ENCODE measurements at regions not wholly inside any gene's neighbourhood (a gene's known extent, or its start where the extent isn't known, plus 50 kb on each side); places are given as distances from the start of the nearest gene placed in this dataset.
"Not testable (repeated sequence)": the region's sequence is repeated elsewhere in the genome, so short reads cannot be mapped to it uniquely, and the experiment has no call there.

DNA sequence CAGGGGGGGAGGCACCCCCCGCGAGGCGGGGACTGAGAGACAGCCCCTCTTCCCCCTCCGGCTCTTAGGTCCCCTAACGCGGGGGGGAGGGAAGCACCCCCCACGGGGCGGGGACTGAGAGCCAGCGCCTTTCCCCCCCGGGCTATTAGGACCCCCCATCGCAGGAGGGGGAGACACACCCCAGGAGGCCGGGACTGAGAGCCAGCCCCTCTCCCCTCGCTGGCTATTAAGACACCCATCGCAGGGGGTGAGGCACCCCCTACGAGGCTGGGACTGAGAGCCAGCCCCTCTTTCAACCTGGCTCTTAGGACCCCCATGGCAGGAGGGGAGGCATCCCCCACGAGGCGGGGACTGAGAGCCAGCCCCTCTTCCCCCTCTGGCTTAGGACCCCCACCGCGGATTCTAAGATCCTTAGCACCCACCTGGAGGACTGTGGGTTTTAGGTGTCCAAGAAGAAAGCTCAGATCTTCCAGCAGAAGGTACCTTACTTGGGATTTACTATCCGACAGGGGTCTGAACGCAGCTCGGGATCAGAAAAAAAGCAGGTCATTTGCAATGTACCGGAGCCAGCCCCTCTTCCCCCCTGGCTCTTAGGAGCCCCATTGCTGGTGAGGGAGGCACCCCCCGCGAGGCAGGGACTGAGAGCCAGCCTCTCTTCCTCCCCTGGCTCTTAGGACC is 197.8 kb upstream of the PZP start:
- Histone ChIP-seq H3K9ac (ENCODE audit: low read depth, low read length) (no peak overlapping the region), H3K27ac (ENCODE audit: low read length) (no peak overlapping the region), H3K9me3 (ENCODE audit: insufficient read depth, low read depth, low read length) (no peaks in the 10 kb centered on the region), H3K4me1 (ENCODE audit: insufficient read depth, low read length) (no peaks in the 10 kb centered on the region), H3K27me3 (ENCODE audit: insufficient read depth, low read length) (no peaks in the 10 kb centered on the region), H3K36me3 (ENCODE audit: insufficient read depth, low read depth, low read length) (no peaks in the 10 kb centered on the region), H3K4me3 (ENCODE audit: low read length) (no peak overlapping the region)

DNA sequence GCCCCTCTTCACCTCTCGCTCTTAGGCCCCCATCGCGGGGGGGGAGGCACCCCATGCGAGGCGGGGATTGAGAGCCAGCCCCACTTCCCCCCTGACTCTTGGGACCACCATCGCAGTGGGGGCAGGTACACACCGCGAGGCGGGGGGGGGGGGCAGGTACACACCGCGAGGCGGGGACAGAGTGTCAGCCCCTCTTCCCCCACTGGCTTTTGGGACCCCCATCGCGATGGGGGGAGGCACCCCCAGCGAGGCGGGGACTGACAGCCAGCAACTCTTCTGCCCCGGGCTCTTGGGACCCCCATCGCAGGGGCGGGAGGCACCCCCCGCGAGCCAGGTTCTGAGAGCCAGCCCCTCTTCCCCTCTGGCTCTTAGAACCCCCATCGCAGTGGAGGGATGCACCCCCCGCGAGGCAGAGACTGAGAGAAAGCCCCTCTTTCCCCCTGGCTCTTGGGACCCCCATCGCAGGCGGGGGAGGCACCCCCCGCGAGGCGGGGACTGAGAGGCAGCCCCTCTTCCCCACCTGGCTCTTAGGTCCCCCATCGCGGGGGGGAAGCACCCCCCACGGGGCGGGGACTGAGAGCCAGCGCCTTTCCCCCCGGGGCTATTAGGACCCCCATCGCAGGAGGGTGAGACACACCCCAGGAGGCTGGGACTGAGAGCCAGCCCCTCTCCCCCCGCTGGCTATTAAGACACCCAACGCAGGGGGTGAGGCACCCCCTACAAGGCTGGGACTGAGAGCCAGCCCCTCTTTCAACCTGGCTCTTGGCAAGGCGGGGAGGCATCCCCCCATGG is 196.5 kb upstream of the PZP start:
- Histone ChIP-seq H3K36me3 (ENCODE audit: insufficient read depth, low read depth, low read length) (no peaks in the 10 kb centered on the region), H3K4me1 (ENCODE audit: insufficient read depth, low read length) (no peaks in the 10 kb centered on the region), H3K27ac (ENCODE audit: low read length) (no peak overlapping the region), H3K27me3 (ENCODE audit: insufficient read depth, low read length) (no peaks in the 10 kb centered on the region), H3K9me3 (ENCODE audit: insufficient read depth, low read depth, low read length) (no peaks in the 10 kb centered on the region), H3K4me3 (ENCODE audit: low read length) (no peak overlapping the region), H3K9ac (ENCODE audit: low read depth, low read length) (no peak overlapping the region)

DNA sequence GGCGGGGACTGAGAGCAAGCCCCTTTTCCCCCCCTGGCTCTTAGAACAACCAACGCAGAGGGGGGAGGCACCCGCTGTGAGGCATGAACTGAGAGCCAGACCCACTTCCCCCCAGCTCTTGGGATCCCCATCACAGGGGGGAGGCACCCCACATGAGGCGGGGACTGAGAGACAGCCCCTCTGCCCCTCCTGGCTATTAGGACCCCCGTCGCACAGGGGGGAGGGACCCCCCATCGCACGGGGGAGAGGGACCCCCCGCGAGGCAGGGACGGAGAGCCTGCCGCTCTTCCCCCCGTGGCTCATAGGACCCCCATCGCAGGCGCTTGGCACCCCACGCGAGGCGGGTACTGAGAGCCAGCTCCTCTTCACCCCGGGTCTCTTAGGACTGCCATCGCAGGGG is 195.8 kb upstream of the PZP start:
- Histone ChIP-seq H3K9me3 (ENCODE audit: insufficient read depth, low read depth, low read length) (no peaks in the 10 kb centered on the region), H3K36me3 (ENCODE audit: insufficient read depth, low read depth, low read length) (no peaks in the 10 kb centered on the region)

DNA sequence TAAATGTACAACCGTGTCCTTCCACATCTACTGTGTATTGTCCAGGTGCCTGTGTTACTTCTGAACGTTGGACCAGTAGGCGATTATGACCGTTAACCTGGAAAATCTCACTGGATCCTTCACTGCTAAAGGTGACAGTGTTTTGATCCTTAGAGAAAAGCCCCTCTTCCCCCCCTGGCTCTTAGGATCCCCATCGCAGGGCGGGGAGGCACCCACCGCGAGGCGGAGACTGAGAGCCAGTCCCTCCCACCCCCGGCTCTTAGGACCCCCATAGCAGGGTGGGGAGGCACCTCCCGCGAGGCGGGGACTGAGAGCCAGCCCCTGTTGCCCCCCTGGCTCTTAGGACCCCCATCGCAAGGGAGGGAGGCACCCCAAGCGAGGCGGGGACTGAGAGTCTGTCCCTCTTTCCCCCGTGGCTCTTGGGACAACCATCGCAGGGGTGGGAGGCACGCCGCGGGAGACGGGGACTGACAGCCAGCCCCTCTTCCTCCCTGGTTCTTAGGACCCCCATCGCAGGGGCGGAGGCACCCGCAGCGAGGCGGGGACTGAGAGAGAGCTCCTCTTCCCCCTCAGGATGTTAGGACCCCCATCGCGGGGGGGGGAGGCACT is 194.3 kb upstream of the PZP start:
- H3K36me3 ChIP-seq (ENCODE audit: insufficient read depth, low read depth, low read length); H3K4me3 ChIP-seq (ENCODE audit: low read length); H3K27me3 ChIP-seq (ENCODE audit: insufficient read depth, low read length); H3K4me1 ChIP-seq (ENCODE audit: insufficient read depth, low read length); H3K27ac ChIP-seq (ENCODE audit: low read length); H3K9me3 ChIP-seq (ENCODE audit: insufficient read depth, low read depth, low read length); H3K9ac ChIP-seq (ENCODE audit: low read depth, low read length): not testable (repeated sequence)

More for the DNA sequence above, 195.8 kb upstream of the PZP start:
- H3K4me3 ChIP-seq (ENCODE audit: low read length): no peak overlapping the region
- H3K4me1 ChIP-seq (ENCODE audit: insufficient read depth, low read length): no peaks in the 10 kb centered on the region
- no peak overlapping the region for H3K9ac ChIP-seq (ENCODE audit: low read depth, low read length)
- no peak overlapping the region for H3K27ac ChIP-seq (ENCODE audit: low read length)
- no peaks in the 10 kb centered on the region for H3K27me3 ChIP-seq (ENCODE audit: insufficient read depth, low read length)

DNA sequence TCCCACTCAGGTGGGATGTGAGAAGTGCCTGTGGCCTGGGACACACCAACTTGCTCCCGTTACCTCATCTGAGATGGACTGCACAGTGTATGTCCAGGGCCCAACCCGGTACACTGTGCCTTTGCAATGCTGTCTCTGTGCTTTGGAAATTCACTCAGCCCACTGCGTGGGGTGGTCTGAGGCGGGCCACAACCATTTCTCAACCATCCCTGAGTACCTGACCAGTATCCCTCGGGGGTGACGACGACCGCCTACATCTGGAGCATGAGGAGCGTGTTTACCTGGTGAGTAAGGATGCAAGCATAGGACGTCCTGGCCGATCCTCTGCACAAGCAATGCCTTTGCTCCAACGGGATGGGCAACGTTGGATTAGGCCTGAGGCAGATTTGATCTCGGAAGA is 188.2 kb upstream of the PZP start:
- H3K27me3 ChIP-seq (ENCODE audit: insufficient read depth, low read length); H3K9ac ChIP-seq (ENCODE audit: low read depth, low read length); H3K27ac ChIP-seq (ENCODE audit: low read length); H3K4me3 ChIP-seq (ENCODE audit: low read length); H3K36me3 ChIP-seq (ENCODE audit: insufficient read depth, low read depth, low read length); H3K9me3 ChIP-seq (ENCODE audit: insufficient read depth, low read depth, low read length): not testable (repeated sequence)
- peaks cover 10% of the 10 kb centered on the region; the same call in 1 of the 2 replicates for H3K4me1 ChIP-seq (ENCODE audit: insufficient read depth, low read length)

DNA sequence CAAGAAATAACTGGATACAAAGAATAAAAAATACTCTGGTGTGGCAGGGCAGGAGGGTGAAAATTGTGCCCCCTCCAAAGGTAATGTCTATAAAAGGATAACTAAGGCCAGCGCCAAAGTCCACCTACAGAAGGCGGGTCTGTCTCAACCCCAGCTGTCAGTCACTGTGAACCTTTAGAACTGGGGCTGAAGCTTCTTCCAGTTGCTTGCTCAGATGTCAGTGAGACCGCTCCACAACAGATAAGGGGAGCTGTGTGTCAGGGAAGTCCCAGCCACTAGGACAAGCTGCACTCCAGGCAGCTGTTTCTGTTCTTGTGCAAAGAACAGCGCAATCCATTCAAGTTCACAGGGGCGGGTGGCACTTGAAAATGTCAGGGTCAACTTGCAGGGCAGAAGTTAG is 187.0 kb upstream of the PZP start:
- peaks cover 13% of the 10 kb centered on the region; the same call in 1 of the 2 replicates for H3K4me1 ChIP-seq (ENCODE audit: insufficient read depth, low read length)
- not testable (repeated sequence) for H3K9me3 ChIP-seq (ENCODE audit: insufficient read depth, low read depth, low read length); H3K36me3 ChIP-seq (ENCODE audit: insufficient read depth, low read depth, low read length); H3K27ac ChIP-seq (ENCODE audit: low read length); H3K9ac ChIP-seq (ENCODE audit: low read depth, low read length); H3K27me3 ChIP-seq (ENCODE audit: insufficient read depth, low read length); H3K4me3 ChIP-seq (ENCODE audit: low read length)

DNA sequence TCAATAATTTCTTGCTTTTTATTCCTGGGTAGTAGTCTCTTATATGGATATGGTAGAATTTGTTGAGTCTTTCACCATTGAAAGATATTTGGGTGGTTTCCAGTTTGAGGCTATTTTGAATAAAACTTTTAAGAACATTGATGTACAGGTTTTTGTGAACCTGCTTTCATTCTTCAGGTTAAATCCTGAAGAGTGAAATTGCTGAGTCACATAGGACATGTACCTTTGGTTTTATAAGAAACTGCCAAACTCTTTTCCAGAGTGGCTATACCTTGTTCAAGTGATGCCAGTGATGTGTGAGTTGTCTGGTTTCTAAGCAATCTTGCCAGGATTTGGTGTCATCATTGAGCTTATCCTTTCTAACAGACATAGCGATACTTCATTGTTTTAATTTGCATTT is 184.6 kb upstream of the PZP start:
- no peaks in the 10 kb centered on the region for H3K9me3 ChIP-seq (ENCODE audit: insufficient read depth, low read depth, low read length)
- no peaks in the 10 kb centered on the region for H3K36me3 ChIP-seq (ENCODE audit: insufficient read depth, low read depth, low read length)
- no peak overlapping the region for H3K27ac ChIP-seq (ENCODE audit: low read length)
- H3K4me3 ChIP-seq (ENCODE audit: low read length): no peak overlapping the region
- no peak overlapping the region for H3K9ac ChIP-seq (ENCODE audit: low read depth, low read length)
- H3K27me3 ChIP-seq (ENCODE audit: insufficient read depth, low read length): no peaks in the 10 kb centered on the region
- peaks cover 13% of the 10 kb centered on the region; the same call in 1 of the 2 replicates for H3K4me1 ChIP-seq (ENCODE audit: insufficient read depth, low read length)

DNA sequence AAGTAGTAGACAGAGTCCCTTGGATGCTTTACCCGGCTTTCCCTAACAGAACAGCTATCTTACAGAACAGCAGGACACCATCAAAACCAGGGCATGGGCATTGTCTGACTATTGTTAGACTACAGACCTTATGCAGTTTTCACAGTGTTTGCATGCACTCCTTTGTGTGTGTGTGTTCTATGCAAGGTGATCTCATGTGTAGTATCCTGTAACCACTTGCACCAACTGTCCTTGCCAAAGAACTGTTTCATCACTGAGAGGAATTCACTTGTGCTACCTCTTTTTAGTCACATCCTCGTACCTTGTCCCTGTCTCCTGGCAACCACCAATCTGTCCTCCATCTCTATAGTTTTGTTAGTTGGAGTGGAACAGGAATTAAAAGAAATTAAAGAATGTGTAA is 183.6 kb upstream of the PZP start:
- Histone ChIP-seq H3K36me3 (ENCODE audit: insufficient read depth, low read depth, low read length) (no peaks in the 10 kb centered on the region), H3K27me3 (ENCODE audit: insufficient read depth, low read length) (no peaks in the 10 kb centered on the region), H3K4me3 (ENCODE audit: low read length) (no peak overlapping the region), H3K9me3 (ENCODE audit: insufficient read depth, low read depth, low read length) (no peaks in the 10 kb centered on the region), H3K9ac (ENCODE audit: low read depth, low read length) (no peak overlapping the region), H3K27ac (ENCODE audit: low read length) (no peak overlapping the region), H3K4me1 (ENCODE audit: insufficient read depth, low read length) (peaks cover 13% of the 10 kb centered on the region; the same call in 1 of the 2 replicates)

DNA sequence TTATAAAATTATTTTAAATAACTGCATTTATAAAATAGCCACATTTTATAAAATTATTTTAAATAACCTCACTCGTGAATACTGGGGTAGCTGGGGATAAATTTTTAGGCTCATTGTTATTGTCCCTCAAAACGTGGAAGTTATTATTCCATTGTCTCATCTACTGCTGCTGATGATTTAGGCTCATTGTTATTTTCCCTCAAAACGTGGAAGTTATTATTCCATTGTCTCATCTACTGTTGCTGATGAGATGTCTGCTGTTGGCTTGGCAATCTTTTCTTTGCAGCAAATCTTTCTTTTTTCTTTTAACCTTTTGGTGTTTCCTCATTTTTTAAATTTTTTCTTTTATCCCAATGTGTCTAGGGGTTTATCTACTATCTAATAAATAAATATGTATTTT is 182.6 kb upstream of the PZP start:
- Histone ChIP-seq H3K27me3 (ENCODE audit: insufficient read depth, low read length) (no peaks in the 10 kb centered on the region), H3K4me3 (ENCODE audit: low read length) (no peak overlapping the region), H3K4me1 (ENCODE audit: insufficient read depth, low read length) (peaks cover 13% of the 10 kb centered on the region; the same call in 1 of the 2 replicates), H3K36me3 (ENCODE audit: insufficient read depth, low read depth, low read length) (no peaks in the 10 kb centered on the region), H3K9me3 (ENCODE audit: insufficient read depth, low read depth, low read length) (no peaks in the 10 kb centered on the region), H3K9ac (ENCODE audit: low read depth, low read length) (no peak overlapping the region), H3K27ac (ENCODE audit: low read length) (no peak overlapping the region)

DNA sequence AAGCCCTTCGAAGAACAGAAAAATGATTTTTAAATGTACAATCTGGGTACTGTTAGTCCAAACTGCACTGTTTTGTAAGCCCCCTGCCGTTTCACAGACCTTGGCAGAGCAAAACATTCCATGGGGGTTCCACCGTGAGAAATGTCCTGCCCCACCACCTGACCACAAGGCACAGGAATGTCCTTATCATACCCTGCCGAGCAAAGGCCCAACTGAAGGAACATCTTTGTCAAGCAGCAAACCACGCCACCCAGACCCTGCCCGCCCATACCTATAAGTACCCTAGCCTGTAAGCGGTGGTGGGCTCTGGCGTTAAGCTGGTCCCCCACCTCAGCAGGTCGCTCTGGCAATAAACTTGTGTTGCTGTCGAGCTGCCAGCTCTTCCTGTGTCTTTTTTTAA is 181.6 kb upstream of the PZP start:
- Histone ChIP-seq H3K9me3 (ENCODE audit: insufficient read depth, low read depth, low read length) (no peaks in the 10 kb centered on the region), H3K4me3 (ENCODE audit: low read length) (no peak overlapping the region), H3K4me1 (ENCODE audit: insufficient read depth, low read length) (peaks cover 13% of the 10 kb centered on the region; the same call in 1 of the 2 replicates), H3K9ac (ENCODE audit: low read depth, low read length) (no peak overlapping the region), H3K36me3 (ENCODE audit: insufficient read depth, low read depth, low read length) (no peaks in the 10 kb centered on the region), H3K27me3 (ENCODE audit: insufficient read depth, low read length) (no peaks in the 10 kb centered on the region), H3K27ac (ENCODE audit: low read length) (no peak overlapping the region)

DNA sequence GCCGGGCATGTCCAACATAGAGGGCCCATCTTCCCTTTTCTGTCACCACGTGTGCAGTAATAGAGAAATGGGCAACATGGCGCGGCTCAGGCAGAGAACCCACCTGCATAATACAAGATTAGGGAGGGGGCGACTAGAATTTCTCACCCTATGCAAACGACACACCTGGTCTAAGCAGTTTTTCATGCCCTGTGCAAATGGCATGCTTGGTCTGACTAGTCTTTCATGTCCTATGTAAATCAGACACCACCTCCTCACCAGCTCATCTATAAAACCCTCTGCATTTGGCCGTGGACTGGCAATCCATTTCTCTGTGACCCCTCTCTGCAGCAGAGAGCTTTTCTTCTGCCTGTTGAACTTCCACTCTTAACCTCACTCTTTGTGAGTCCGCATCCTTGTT is 180.2 kb upstream of the PZP start:
- Histone ChIP-seq H3K9ac (ENCODE audit: low read depth, low read length) (no peak overlapping the region), H3K9me3 (ENCODE audit: insufficient read depth, low read depth, low read length) (no peaks in the 10 kb centered on the region), H3K4me3 (ENCODE audit: low read length) (no peak overlapping the region), H3K4me1 (ENCODE audit: insufficient read depth, low read length) (peaks cover 13% of the 10 kb centered on the region; the same call in 1 of the 2 replicates), H3K27me3 (ENCODE audit: insufficient read depth, low read length) (no peaks in the 10 kb centered on the region), H3K27ac (ENCODE audit: low read length) (no peak overlapping the region), H3K36me3 (ENCODE audit: insufficient read depth, low read depth, low read length) (no peaks in the 10 kb centered on the region)

DNA sequence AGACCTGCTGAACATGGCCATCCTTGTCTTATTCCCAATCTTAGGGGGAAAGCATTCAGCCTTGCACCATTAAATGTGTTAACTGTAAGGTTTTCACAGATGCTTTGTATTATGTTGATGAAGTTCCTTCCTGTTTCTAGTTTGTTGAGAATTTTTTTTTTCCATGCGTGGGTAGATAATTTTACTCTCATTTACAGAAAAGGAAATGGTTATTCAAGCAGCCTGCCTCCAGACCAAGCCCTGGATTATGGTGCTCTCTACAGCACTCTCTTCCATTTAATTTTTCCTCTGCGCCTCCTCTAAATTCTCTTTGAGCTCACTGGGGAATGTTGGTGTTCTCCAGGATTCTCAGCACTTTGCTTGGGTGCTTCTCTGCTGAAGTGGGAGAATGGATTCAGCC is 179.3 kb upstream of the PZP start:
- no peaks in the 10 kb centered on the region for H3K27me3 ChIP-seq (ENCODE audit: insufficient read depth, low read length)
- H3K4me3 ChIP-seq (ENCODE audit: low read length): no peak overlapping the region
- no peaks in the 10 kb centered on the region for H3K36me3 ChIP-seq (ENCODE audit: insufficient read depth, low read depth, low read length)
- H3K4me1 ChIP-seq (ENCODE audit: insufficient read depth, low read length): peaks cover 8% of the 10 kb centered on the region; the same call in 1 of the 2 replicates
- no peak overlapping the region for H3K9ac ChIP-seq (ENCODE audit: low read depth, low read length)
- no peaks in the 10 kb centered on the region for H3K9me3 ChIP-seq (ENCODE audit: insufficient read depth, low read depth, low read length)
- H3K27ac ChIP-seq (ENCODE audit: low read length): no peak overlapping the region
